Aorta (tissue), 5 donors: ENCODE measurements at regions not wholly inside any gene's neighbourhood (a gene's known extent, or its start where the extent isn't known, plus 50 kb on each side); places are given as distances from the start of the nearest gene placed in this dataset.

Experiments used
- ATAC-seq: fragments of 200-7000 bp; cut with Tn5 transposase; one replicate; pipeline ENCODE4 v1.9.1; 2022; ENCODE audit warnings: moderate library complexity; ENCODE audit not compliant: low FRiP score
- DNase-seq, 2 donors: peaks; one replicate each; pipeline ENCODE4 v3.0.0-alpha.2; 2020
- H3K27ac ChIP-seq, 2 donors: one replicate each; pipeline ENCODE4 v1.5.1; 2013; ENCODE audit warnings: low read length in 2 of 2, mild to moderate bottlenecking in 2 of 2, moderate library complexity in 2 of 2, control low read depth in 1 of 2, inconsistent platforms in 1 of 2, low read depth in 1 of 2
- H3K27me3 ChIP-seq, 2 donors: one replicate each; pipeline ENCODE4 v1.6.1; 2013; ENCODE audit warnings: control low read depth in 1 of 2, low read length in 1 of 2, mild to moderate bottlenecking in 1 of 2, moderate library complexity in 1 of 2; ENCODE audit not compliant: insufficient read depth in 2 of 2, control insufficient read depth in 1 of 2
- H3K36me3 ChIP-seq, 2 donors: one replicate each; pipeline ENCODE4 v1.6.1; 2013; ENCODE audit warnings: control low read depth in 1 of 2, low read length in 1 of 2, mild to moderate bottlenecking in 1 of 2; ENCODE audit not compliant: insufficient read depth in 2 of 2, control insufficient read depth in 1 of 2
- H3K4me1 ChIP-seq, 2 donors: one replicate each; pipeline ENCODE4 v1.6.1; 2013; ENCODE audit warnings: low read length in 2 of 2, control low read depth in 1 of 2, mild to moderate bottlenecking in 1 of 2, moderate library complexity in 1 of 2; ENCODE audit not compliant: insufficient read depth in 2 of 2, control insufficient read depth in 1 of 2
- H3K4me3 ChIP-seq, 2 donors: one replicate each; pipeline ENCODE4 v1.5.1; 2013; ENCODE audit warnings: low read length in 2 of 2, control low read depth in 1 of 2, mild to moderate bottlenecking in 1 of 2
- H3K9me3 ChIP-seq: one replicate; pipeline ENCODE4 v1.6.1; 2013; ENCODE audit warnings: mild to moderate bottlenecking, low read length; ENCODE audit not compliant: control insufficient read depth
- WGBS, 2 donors: extraction: QIAGEN DNeasy Blood & Tissue Kit; methylation state at CpG; one replicate each; pipeline ENCODE4 v1.1.7; 2013; 5-methylcytosine and 5-hydroxymethylcytosine counted together
- intact Hi-C, 2 donors: fragments of 100-400 bp; cut with DNase I; formaldehyde crosslinking; loops; one replicate each; pipeline versions ENCODE4 v1.14.2 to v1.15.0; 2022
- donor health status: healthy with polysubstance abuse.
- donor health status: Bipolar disorder and iron deficiency.
- donor health status: DM: no; HTN: no; CAD: no.
- donor health status: DM: no; HTN: no; CAD: no.
- donor health status: DM: yes; HTN: yes; CAD: no.

DNA sequence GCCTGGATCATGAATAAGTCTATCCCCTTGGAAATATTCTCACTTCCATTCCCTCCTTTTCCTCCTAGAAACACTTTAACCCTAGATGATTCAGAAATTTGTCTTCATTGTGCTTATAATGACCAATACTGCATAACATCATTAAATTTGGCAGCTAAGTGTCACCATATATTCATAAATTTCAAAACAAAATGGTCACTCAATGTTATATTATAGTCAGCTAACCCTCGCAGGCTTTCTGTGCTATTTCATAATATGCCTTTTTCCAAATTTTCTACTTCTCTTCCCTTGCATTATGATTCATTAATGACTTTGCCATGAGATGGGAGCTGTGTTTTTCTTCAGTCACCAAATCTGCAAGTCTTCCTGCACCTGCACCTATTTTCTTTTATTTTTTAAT lies 308.3 kb upstream of the AKR1E2 start:
- intact Hi-C loops = loop anchor here in 1 of 2 donors (10.0 kb wide), 1 partner anchor 127 kb away; no protein-coding TSS in a partner anchor
- Histone ChIP-seq H3K9me3 (no peaks in the 10 kb centered on the region), H3K36me3 (no peaks in the 10 kb centered on the region), H3K4me1 (no peaks in the 10 kb centered on the region), H3K4me3 (no peak overlapping the region), H3K27me3 (no peaks in the 10 kb centered on the region), H3K27ac (no peak overlapping the region)
- whole genome bisulfite sequencing, 2 donors = 97% methylated on average over 1 of the region's 1 CpG
- DNase-seq = no peak
- ATAC-seq = no peak

DNA sequence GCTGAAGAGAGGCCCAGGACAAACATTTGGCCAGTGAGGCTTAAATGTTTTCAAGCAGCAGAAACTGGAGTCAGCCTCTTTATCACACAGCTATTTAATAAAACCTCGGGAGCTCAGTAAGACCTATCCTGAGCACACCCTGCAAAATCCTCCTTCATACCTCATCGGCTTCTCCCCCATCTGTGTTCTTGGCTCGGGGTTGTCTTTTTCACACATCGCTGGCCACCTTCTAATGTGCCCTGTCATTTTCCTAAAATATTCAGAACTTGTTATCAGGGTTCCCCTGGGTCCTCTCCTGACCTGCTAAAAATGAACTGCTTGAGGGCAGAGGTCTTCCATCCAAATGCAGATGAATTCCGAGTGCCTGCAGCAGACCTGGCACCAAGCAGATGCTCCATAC lies 310.3 kb upstream of the AKR1E2 start:
- no peak overlapping the region for H3K4me3 ChIP-seq
- ATAC-seq = no peak
- intact Hi-C loops = loop anchor here in 1 of 2 donors (10.0 kb wide), 1 partner anchor 129 kb away; no protein-coding TSS in a partner anchor
- no peaks in the 10 kb centered on the region for H3K36me3 ChIP-seq
- H3K27ac ChIP-seq = no peak overlapping the region
- no peaks in the 10 kb centered on the region for H3K9me3 ChIP-seq
- no peaks in the 10 kb centered on the region for H3K27me3 ChIP-seq
- no peaks in the 10 kb centered on the region for H3K4me1 ChIP-seq
- DNase-seq = no peak
- 44 to 50% methylated on average over 5 of the region's 5 CpGs for WGBS, 2 donors

DNA sequence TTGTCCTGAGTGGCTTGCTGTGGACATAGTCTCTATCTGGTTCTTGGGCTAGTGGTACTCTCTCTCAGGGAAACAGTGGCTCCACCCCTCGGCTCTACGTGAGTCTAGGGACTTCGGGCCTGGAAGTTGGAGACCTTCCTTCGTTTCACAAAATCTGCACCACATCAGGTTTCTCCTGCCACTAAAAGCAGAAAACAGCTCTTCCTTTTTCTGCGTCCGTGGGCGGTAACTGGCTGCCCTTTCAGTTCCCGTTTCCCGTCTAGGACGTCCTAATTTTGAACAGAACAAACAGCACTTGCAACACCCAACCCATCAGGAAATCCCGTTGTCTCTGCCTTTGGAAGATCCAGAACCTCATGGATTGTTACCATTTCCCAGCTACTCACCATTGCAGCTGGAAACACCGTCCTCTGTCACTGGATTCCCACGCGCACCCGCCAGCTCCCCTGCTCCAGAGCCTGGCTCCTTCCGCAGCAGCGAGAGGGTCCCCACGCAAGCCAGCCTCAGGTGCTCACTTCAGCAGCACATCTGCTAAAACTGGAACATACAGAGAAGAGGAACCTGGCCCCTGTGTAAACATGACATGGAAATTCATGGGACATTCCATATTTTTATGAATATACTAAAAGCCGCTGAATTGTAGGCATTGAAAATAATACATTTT lies 311.4 kb upstream of the AKR1E2 start:
- 70 to 76% methylated on average over 19 of the region's 19 CpGs for WGBS, 2 donors
- no peaks in the 10 kb centered on the region for H3K27me3 ChIP-seq
- intact Hi-C loops = loop anchor here in 1 of 2 donors (10.0 kb wide), 1 partner anchor 130 kb away; no protein-coding TSS in a partner anchor
- H3K4me3 ChIP-seq = no peak overlapping the region
- H3K36me3 ChIP-seq = no peaks in the 10 kb centered on the region
- peak; percentile 49 for ATAC-seq
- no peaks in the 10 kb centered on the region for H3K9me3 ChIP-seq
- no peaks in the 10 kb centered on the region for H3K4me1 ChIP-seq
- no peak overlapping the region for H3K27ac ChIP-seq
- DNase-seq = peak; percentile 67 to 75

DNA sequence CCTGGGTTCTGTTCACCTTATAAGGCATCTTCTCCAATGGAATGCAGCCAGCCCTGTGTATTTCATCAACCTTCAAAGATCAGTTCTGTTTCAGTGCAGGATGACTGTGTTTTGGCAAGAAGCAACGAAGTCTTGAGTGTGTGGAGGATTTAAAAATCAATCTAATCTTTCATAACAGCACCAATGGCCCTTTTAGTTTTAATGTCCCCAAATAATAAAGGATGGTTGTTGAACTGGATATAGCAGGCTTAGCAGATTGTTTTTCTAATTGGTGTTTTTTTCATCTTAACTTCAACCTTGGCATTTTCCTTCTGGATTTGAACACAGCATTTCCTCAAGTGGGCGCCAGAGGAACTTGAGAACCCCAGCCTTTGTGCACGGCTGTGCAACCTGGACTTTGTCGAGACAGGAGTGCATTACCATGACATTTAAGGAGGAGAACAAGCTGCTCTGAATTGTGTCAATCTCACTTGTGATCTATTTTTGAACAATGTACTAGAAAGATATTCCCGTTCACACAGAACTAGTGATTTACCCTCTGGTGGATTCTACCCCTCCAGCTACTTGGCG lies 313.3 kb upstream of the AKR1E2 start:
- intact Hi-C loops = loop anchor here in 1 of 2 donors (10.0 kb wide), 1 partner anchor 132 kb away; no protein-coding TSS in a partner anchor
- no peaks in the 10 kb centered on the region for H3K27me3 ChIP-seq
- H3K36me3 ChIP-seq = no peaks in the 10 kb centered on the region
- peak in 1 of 2 donors; percentile 48 for DNase-seq
- 39 to 43% methylated on average over 6 of the region's 6 CpGs for WGBS, 2 donors
- no peak for ATAC-seq
- H3K4me3 ChIP-seq = no peak overlapping the region
- no peaks in the 10 kb centered on the region for H3K4me1 ChIP-seq
- no peak overlapping the region for H3K27ac ChIP-seq
- no peaks in the 10 kb centered on the region for H3K9me3 ChIP-seq

DNA sequence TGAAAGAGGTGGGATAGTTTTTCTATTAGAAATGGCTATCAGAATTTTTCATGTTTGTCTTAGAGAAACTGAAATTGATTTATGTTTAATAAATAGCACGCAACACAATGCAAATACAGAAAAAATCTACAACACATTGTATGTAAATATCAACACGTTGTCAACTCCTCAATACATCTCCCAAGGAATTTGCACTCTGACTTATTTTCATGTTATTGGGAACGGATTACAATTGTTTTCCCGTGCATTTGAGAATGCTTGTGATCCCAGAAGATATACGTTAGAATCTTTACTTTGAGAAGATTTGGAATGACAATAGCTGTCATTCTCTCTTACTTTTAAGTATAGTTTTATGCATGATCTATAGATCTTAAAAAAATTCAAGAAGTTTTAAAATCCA lies 313.8 kb upstream of the AKR1E2 start:
- DNase-seq = no peak
- H3K4me3 ChIP-seq = no peak overlapping the region
- H3K36me3 ChIP-seq = no peaks in the 10 kb centered on the region
- H3K9me3 ChIP-seq = no peaks in the 10 kb centered on the region
- ATAC-seq = no peak
- no peaks in the 10 kb centered on the region for H3K27me3 ChIP-seq
- 94 to 95% methylated on average over 5 of the region's 5 CpGs for WGBS, 2 donors
- no peaks in the 10 kb centered on the region for H3K4me1 ChIP-seq
- H3K27ac ChIP-seq = no peak overlapping the region
- intact Hi-C loops = loop anchor here in 1 of 2 donors (10.0 kb wide), 1 partner anchor 133 kb away; no protein-coding TSS in a partner anchor

DNA sequence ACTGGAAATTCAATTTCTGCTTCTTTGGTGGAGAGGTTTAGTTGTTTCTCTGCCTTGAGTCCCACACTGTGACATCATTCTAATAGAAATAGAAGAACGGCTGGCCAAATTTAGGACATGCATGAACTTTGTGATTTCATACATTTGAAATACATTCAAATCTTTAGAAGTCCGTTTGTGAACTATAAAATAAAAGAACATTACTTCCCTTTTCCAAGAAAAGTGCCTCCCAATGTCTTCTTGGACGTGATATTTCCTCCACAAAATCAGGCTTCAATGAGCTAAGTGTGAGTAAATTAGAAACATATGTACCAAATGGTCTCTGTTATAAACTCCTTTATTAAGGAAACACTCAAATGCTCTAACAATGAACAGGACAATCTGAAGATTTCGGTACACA lies 314.5 kb upstream of the AKR1E2 start:
- Histone ChIP-seq H3K27me3 (no peaks in the 10 kb centered on the region), H3K27ac (no peak overlapping the region), H3K4me1 (no peaks in the 10 kb centered on the region), H3K36me3 (no peaks in the 10 kb centered on the region), H3K9me3 (no peaks in the 10 kb centered on the region), H3K4me3 (no peak overlapping the region)
- 25 to 31% methylated on average over 4 of the region's 4 CpGs for WGBS, 2 donors
- intact Hi-C loops = loop anchor here in 1 of 2 donors (10.0 kb wide), 1 partner anchor 133 kb away; no protein-coding TSS in a partner anchor
- no peak for DNase-seq
- no peak for ATAC-seq

DNA sequence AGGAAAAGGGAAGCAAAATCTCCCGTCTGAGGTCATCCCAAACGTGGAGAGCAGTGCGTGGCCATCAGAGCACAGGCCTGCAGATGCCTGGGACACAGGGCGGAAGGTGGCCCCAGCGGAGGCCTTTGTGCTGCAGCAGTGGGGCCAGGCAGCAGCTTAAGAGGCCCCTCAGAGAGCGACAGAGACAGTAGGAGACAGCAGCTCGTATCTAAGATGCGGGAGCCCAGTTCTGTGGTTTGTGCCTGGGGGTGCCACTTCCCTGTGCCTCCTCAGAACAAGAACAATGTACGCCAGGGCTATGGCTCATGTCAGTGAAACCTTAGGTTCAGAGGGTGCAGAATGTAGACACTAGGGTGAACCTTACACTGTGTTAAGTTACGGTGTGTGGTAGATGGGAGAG lies 316.6 kb upstream of the AKR1E2 start:
- Histone ChIP-seq H3K27ac (no peak overlapping the region), H3K27me3 (no peaks in the 10 kb centered on the region), H3K4me1 (peaks cover 0 to 4% of the 10 kb centered on the region in 2 donors), H3K4me3 (no peak overlapping the region), H3K36me3 (no peaks in the 10 kb centered on the region), H3K9me3 (no peaks in the 10 kb centered on the region)
- 94 to 96% methylated on average over 10 of the region's 10 CpGs for WGBS, 2 donors
- no peak for DNase-seq
- intact Hi-C loops = no loop called here
- ATAC-seq = no peak

DNA sequence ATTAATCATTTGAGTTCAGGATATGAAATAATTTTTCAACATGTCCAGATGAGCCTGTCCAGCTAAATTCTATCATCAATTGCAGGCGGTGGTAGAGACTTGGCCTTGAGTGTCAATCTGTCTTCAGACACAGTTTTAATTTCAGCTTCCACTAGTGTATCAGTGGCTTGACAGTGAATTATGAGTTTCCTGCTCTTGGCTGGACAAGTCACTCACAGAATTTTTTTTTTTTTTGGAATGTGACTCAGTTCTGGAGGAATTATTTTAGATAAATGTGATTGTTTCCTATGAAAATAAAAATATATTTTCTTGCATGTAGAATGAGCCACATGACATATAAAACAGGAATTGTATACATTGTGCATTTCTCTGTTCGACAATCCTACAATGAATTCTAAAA lies 319.9 kb upstream of the AKR1E2 start:
- Histone ChIP-seq H3K27ac (no peak overlapping the region), H3K27me3 (no peaks in the 10 kb centered on the region), H3K9me3 (no peaks in the 10 kb centered on the region), H3K36me3 (peaks cover 0 to 3% of the 10 kb centered on the region in 2 donors), H3K4me3 (no peak overlapping the region), H3K4me1 (peaks cover 0 to 4% of the 10 kb centered on the region in 2 donors)
- WGBS, 2 donors = 3 to 6% methylated on average over 2 of the region's 2 CpGs
- ATAC-seq (no peak), DNase-seq (no peak)
- intact Hi-C loops = no loop called here

DNA sequence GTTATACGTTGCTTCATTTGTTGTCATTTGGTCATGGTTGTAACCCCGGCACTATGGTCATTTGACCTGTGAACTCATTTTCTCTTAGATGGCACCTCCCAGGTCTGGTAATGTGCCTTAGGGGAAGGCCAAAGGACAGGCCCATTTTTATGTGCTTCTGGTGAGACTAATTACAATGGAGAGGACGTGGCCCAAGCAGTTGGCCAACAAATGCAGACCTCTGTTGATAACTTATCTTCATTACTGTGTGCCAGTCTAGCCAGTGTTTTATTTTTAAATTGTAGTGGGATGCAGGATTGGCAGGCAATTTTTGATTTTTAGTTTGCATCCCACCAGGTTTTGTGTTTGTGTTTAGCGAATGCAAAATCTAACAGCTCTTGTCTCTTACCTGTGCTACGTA lies 321.5 kb upstream of the AKR1E2 start:
- intact Hi-C loops = loop anchor here in 1 of 2 donors (5.0 kb wide), 1 partner anchor 33 kb away; no protein-coding TSS in a partner anchor
- WGBS, 2 donors = 71 to 72% methylated on average over 5 of the region's 5 CpGs
- Histone ChIP-seq H3K27me3 (no peaks in the 10 kb centered on the region), H3K9me3 (no peaks in the 10 kb centered on the region), H3K4me3 (no peak overlapping the region), H3K27ac (no peak overlapping the region), H3K36me3 (peaks cover 0 to 3% of the 10 kb centered on the region in 2 donors), H3K4me1 (peaks cover 0 to 4% of the 10 kb centered on the region in 2 donors)
- no peak for ATAC-seq
- DNase-seq = no peak
